Esophagus muscularis mucosa (tissue), 4 donors: ENCODE measurements at regions not wholly inside any gene's neighbourhood (a gene's known extent, or its start where the extent isn't known, plus 50 kb on each side); places are given as distances from the start of the nearest gene placed in this dataset.
"Not testable (repeated sequence)": the region's sequence is repeated elsewhere in the genome, so short reads cannot be mapped to it uniquely, and the experiment has no call there.

Experiments
- DNase-seq: peaks from one replicate; pipeline ENCODE4 v3.0.0-alpha.2; 2017; ENCODE audit errors: extremely low spot score
- H3K27ac ChIP-seq, 4 donors: fragments of 200-600 bp; sonication (generic); replicated peaks in 1 of 4; 1 replicate in 3 of 4; 2 replicates in 1 of 4; pipeline ENCODE4 v1.5.1; 2016 to 2019; ENCODE audit warnings: mild to moderate bottlenecking in 1 of 4
- H3K27me3 ChIP-seq, 4 donors: fragments of 200-600 bp; sonication (generic); one replicate each; pipeline versions ENCODE4 v1.5.1 to v1.6.0; 2016 to 2019
- H3K36me3 ChIP-seq, 4 donors: fragments of 200-600 bp; sonication (generic); one replicate each; pipeline ENCODE4 v1.5.1; 2016 to 2019
- H3K4me1 ChIP-seq, 4 donors: fragments of 200-600 bp; sonication (generic); one replicate each; pipeline ENCODE4 v1.5.1; 2016 to 2019
- H3K4me3 ChIP-seq, 4 donors: fragments of 200-600 bp; sonication (generic); 1 replicate in 2 of 4; 2 replicates in 2 of 4; pipeline ENCODE4 v1.5.1; 2016 to 2019; ENCODE audit warnings: mild to moderate bottlenecking in 4 of 4, moderate library complexity in 1 of 4
- H3K9me3 ChIP-seq, 4 donors: fragments of 200-600 bp; sonication (generic); 1 replicate in 3 of 4; 2 replicates in 1 of 4; pipeline ENCODE4 v1.5.1; 2016 to 2019
- CTCF ChIP-seq, 3 experiments: fragments of 200-600 bp in 2 of 3; fragments of 450-650 bp in 1 of 3; sonication (generic) in 2 of 3; IDR thresholded peaks; one replicate each; pipeline ENCODE4 v1.5.1; 2017 to 2019; ENCODE audit warnings: antibody characterized with exemption in 3 of 3, mild to moderate bottlenecking in 2 of 3, moderate library complexity in 1 of 3
- EP300 ChIP-seq: sonication (generic); formaldehyde crosslinking; IDR thresholded peaks from one replicate; pipeline ENCODE4 v1.6.1; 2017; ENCODE audit warnings: antibody characterized with exemption
- POLR2A ChIP-seq: fragments of 450-650 bp; IDR thresholded peaks from one replicate; pipeline ENCODE4 v1.6.1; 2017; ENCODE audit warnings: antibody characterized with exemption, moderate library complexity, mild to moderate bottlenecking, low read depth
- POLR2AphosphoS5 ChIP-seq, 2 donors: sonication (generic); formaldehyde crosslinking; IDR thresholded peaks; one replicate each; pipeline ENCODE4 v1.6.1; 2017; ENCODE audit warnings: antibody characterized with exemption in 2 of 2
- WGBS: methylation state at CpG from one replicate; pipeline ENCODE4 v1.1.5; 2018; 5-methylcytosine and 5-hydroxymethylcytosine counted together
- intact Hi-C: fragments of 100-400 bp; cut with DNase I; formaldehyde crosslinking; loops from one replicate; pipeline ENCODE4 v1.15.1; 2023

GRCh38 chr3:14037211-14037610, 87.5 kb downstream of the CHCHD4 start:
- no peak overlapping the region for H3K27ac ChIP-seq
- intact Hi-C loops: no loop called here
- H3K27me3 ChIP-seq: no peaks in the 10 kb centered on the region
- WGBS: 80% methylated on average over 1 of the region's 22 CpGs
- no peak overlapping the region for H3K4me3 ChIP-seq
- H3K4me1 ChIP-seq: peaks cover 0 to under 1% (median 0%) of the 10 kb centered on the region in 4 donors
- DNase-seq: no peak
- TF ChIP-seq POLR2A (no peak), CTCF (IDR thresholded peaks at IDR 0.05) (no peak), EP300 (no peak), POLR2AphosphoS5 (IDR thresholded peaks at IDR 0.05) (no peak)
- peaks cover 0 to 16% (median 0%) of the 10 kb centered on the region in 4 donors for H3K36me3 ChIP-seq
- peaks cover 0 to 26% (median 18%) of the 10 kb centered on the region in 4 donors for H3K9me3 ChIP-seq

- Histone ChIP-seq H3K36me3 (peaks cover 0 to 9% (median 0%) of the 10 kb centered on the region in 4 donors), H3K9me3 (peaks cover 0 to 26% (median 18%) of the 10 kb centered on the region in 4 donors), H3K27me3 (no peaks in the 10 kb centered on the region), H3K4me1 (no peaks in the 10 kb centered on the region), H3K4me3 (no peak overlapping the region), H3K27ac (no peak overlapping the region)
- 55% methylated on average over 1 of the region's 1 CpG for WGBS
- no peak for TF ChIP-seq CTCF (IDR thresholded peaks at IDR 0.05)
- TF ChIP-seq POLR2A: no peak
- DNase-seq: no peak
- intact Hi-C loops: no loop called here
These were observed 91.6 kb downstream of the CHCHD4 start for GRCh38 chr3:14033023-14033422.

GRCh38 chr3:14031271-14031670, 93.4 kb downstream of the CHCHD4 start:
- H3K4me1 ChIP-seq: no peaks in the 10 kb centered on the region
- no peak for DNase-seq
- intact Hi-C loops: no loop called here
- peaks cover 0 to 14% (median 9%) of the 10 kb centered on the region in 4 donors for H3K9me3 ChIP-seq
- H3K4me3 ChIP-seq: no peak overlapping the region
- TF ChIP-seq EP300 (no peak), CTCF (IDR thresholded peaks at IDR 0.05) (no peak), POLR2AphosphoS5 (IDR thresholded peaks at IDR 0.05) (no peak), POLR2A (no peak)
- no peaks in the 10 kb centered on the region for H3K27me3 ChIP-seq
- no peaks in the 10 kb centered on the region for H3K36me3 ChIP-seq
- no peak overlapping the region for H3K27ac ChIP-seq
- WGBS: 61% methylated on average over 3 of the region's 3 CpGs

GRCh38 chr3:14029390-14029995, 95.2 kb downstream of the CHCHD4 start:
- intact Hi-C loops, H3K36me3 ChIP-seq, H3K9me3 ChIP-seq, DNase-seq, H3K4me1 ChIP-seq, H3K27me3 ChIP-seq, H3K4me3 ChIP-seq, H3K27ac ChIP-seq: not testable (repeated sequence)
- 70% methylated on average over 2 of the region's 20 CpGs for WGBS

- H3K9me3 ChIP-seq: peaks cover 0 to 11% (median 3%) of the 10 kb centered on the region in 4 donors
- H3K4me3 ChIP-seq, intact Hi-C loops, H3K4me1 ChIP-seq, H3K36me3 ChIP-seq, DNase-seq, H3K27me3 ChIP-seq, H3K27ac ChIP-seq: not testable (repeated sequence)
- 89% methylated on average over 9 of the region's 9 CpGs for WGBS
These were observed 96.5 kb downstream of the CHCHD4 start for GRCh38 chr3:14028122-14028521.

- H3K36me3 ChIP-seq: no peaks in the 10 kb centered on the region
- 73% methylated on average over 4 of the region's 4 CpGs for WGBS
- intact Hi-C loops: no loop called here
- H3K27ac ChIP-seq: no peak overlapping the region
- no peak for DNase-seq
- H3K9me3 ChIP-seq: peaks cover 0 to 20% (median 8%) of the 10 kb centered on the region in 4 donors
- TF ChIP-seq POLR2AphosphoS5 (IDR thresholded peaks at IDR 0.05) (no peak), CTCF (IDR thresholded peaks at IDR 0.05) (no peak), POLR2A (no peak), EP300 (no peak)
- no peak overlapping the region for H3K4me3 ChIP-seq
- no peaks in the 10 kb centered on the region for H3K4me1 ChIP-seq
- no peaks in the 10 kb centered on the region for H3K27me3 ChIP-seq
These were observed 105.2 kb downstream of the CHCHD4 start for GRCh38 chr3:14019459-14019858.
